Chondrocyte (in vitro differentiated cells): ENCODE measurements at regions not wholly inside any gene's neighbourhood (a gene's known extent, or its start where the extent isn't known, plus 50 kb on each side); places are given as distances from the start of the nearest gene placed in this dataset.
"Not testable (repeated sequence)": the region's sequence is repeated elsewhere in the genome, so short reads cannot be mapped to it uniquely, and the experiment has no call there.

Experiments used
- DNase-seq: peaks from one replicate; pipeline ENCODE4 v3.0.0; 2021; ENCODE audit warnings: mixed read lengths, low spot score
- H3K27ac Mint-ChIP-seq: one replicate; pipeline ENCODE4 v1.8.0; 2021; ENCODE audit warnings: mild to moderate bottlenecking, moderate library complexity, mixed read lengths; ENCODE audit not compliant: unreplicated experiment
- H3K27me3 Mint-ChIP-seq: 2 replicates; pipeline ENCODE4 v1.8.0; 2021; ENCODE audit warnings: low read depth, mixed read lengths
- H3K36me3 Mint-ChIP-seq: 2 replicates; pipeline ENCODE4 v1.8.0; 2021; ENCODE audit warnings: low read depth, mixed read lengths
- H3K4me1 Mint-ChIP-seq: 2 replicates; pipeline ENCODE4 v1.8.0; 2021; ENCODE audit warnings: low read depth, mild to moderate bottlenecking, mixed read lengths
- H3K4me3 Mint-ChIP-seq: one replicate; pipeline ENCODE4 v1.8.0; 2021; ENCODE audit warnings: mild to moderate bottlenecking, moderate library complexity, mixed read lengths; ENCODE audit not compliant: unreplicated experiment
- H3K9me3 Mint-ChIP-seq: 2 replicates; pipeline ENCODE4 v1.8.0; 2021; ENCODE audit warnings: low read depth, mixed read lengths
- TF ChIP-seq, protein P1 (sequence below): fragments of 200-600 bp; sonication (generic); IDR thresholded peaks from 2 replicates; pipeline ENCODE4 v1.5.0; 2021; ENCODE audit warnings: antibody characterized with exemption, mild to moderate bottlenecking, moderate library complexity

DNA sequence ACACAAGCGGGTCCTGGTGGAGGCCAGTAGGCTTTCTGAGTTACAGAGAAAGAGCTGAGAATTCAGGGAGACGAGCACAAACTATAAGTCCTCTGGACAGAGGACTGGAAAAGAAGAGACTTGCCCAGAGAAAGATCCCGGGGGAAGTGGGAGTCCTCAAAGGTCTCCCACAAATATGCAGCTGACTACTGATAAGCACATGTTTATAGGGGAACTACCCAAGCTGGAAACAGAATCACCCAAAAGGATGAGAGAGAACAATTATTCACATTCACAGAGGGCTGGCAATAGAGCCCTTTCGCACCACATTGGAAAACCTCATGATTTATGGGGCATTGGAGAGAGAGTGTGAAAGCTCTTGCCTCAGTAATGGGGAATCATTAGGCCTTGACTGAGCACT, 337.6 kb downstream of the IRS1 start:
- Mint-ChIP-seq H3K9me3 (peaks cover 16% of the 10 kb centered on the region), H3K4me3 (no peak overlapping the region), H3K27me3 (no peaks in the 10 kb centered on the region), H3K4me1 (no peaks in the 10 kb centered on the region), H3K27ac (no peak overlapping the region), H3K36me3 (peaks cover 2% of the 10 kb centered on the region)
- TF ChIP-seq, protein P1, sequence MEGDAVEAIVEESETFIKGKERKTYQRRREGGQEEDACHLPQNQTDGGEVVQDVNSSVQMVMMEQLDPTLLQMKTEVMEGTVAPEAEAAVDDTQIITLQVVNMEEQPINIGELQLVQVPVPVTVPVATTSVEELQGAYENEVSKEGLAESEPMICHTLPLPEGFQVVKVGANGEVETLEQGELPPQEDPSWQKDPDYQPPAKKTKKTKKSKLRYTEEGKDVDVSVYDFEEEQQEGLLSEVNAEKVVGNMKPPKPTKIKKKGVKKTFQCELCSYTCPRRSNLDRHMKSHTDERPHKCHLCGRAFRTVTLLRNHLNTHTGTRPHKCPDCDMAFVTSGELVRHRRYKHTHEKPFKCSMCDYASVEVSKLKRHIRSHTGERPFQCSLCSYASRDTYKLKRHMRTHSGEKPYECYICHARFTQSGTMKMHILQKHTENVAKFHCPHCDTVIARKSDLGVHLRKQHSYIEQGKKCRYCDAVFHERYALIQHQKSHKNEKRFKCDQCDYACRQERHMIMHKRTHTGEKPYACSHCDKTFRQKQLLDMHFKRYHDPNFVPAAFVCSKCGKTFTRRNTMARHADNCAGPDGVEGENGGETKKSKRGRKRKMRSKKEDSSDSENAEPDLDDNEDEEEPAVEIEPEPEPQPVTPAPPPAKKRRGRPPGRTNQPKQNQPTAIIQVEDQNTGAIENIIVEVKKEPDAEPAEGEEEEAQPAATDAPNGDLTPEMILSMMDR = no peak
- no peak for DNase-seq

DNA sequence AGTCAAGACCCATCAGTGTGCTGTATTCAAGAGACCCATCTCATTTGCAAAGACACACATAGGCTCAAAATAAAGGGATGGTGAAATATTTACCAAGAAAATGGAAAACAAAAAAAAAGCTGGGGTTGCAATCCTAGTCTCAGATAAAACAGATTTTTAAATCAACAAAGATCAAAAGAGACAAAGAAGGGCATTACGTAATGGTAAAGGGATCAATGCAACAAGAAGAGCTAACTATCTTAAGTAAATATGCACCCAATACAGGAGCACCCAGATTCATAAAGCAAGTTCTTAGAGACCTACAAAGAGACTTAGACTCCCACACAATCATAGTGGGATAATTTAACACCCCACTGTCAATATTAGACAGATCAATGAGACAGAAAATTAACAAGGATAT, 343.5 kb downstream of the IRS1 start:
- H3K4me3 Mint-ChIP-seq, H3K4me1 Mint-ChIP-seq, H3K27me3 Mint-ChIP-seq, DNase-seq, H3K27ac Mint-ChIP-seq: not testable (repeated sequence)
- Mint-ChIP-seq H3K36me3 (peaks cover 16% of the 10 kb centered on the region), H3K9me3 (peaks cover 44% of the 10 kb centered on the region)

DNA sequence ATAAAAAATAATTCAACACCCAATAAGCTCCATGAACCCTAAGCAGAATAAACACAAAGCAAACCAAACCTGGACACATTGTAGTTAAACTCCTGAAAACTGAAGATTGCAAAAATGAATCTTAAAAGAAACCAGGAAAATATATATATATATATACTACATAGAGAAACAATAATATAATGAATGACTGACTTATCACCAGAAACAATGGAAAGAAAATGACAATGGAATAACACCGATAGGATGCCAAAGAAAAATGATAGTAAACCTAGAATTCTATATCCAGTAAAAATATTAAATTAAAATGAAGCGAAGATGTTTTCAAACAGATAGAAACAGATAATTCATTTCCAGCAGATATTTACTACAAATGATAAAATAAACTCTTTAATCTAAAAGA, 346.9 kb downstream of the IRS1 start:
- H3K4me1 Mint-ChIP-seq = peaks cover 2% of the 10 kb centered on the region
- H3K4me3 Mint-ChIP-seq = no peak overlapping the region
- H3K27me3 Mint-ChIP-seq = no peaks in the 10 kb centered on the region
- no peak for DNase-seq
- TF ChIP-seq, protein P1 = no peak
- H3K27ac Mint-ChIP-seq = no peak overlapping the region
- H3K36me3 Mint-ChIP-seq = peaks cover 16% of the 10 kb centered on the region
- peaks cover 47% of the 10 kb centered on the region for H3K9me3 Mint-ChIP-seq

DNA sequence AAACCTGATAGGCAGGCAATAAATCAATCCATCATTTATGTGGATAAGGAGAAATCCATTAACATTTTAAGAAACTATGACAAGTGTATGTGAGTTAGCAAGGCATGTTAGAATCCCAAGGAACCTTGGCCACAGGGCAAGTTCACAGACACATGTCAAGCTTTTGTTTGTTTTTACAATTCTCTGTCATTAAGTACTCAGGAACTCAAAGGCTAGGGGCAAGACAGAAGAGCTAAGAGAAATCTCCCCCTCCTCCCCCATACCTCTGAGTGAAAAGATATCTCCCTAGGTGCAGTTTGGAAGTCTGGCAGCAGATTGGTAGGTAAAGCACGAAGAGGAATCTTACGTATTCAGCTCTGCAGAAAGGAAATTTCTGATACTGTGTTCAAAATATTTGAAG, 348.1 kb downstream of the IRS1 start:
- TF ChIP-seq, protein P1 = no peak
- H3K4me1 Mint-ChIP-seq = peaks cover 15% of the 10 kb centered on the region
- no peak for DNase-seq
- no peaks in the 10 kb centered on the region for H3K27me3 Mint-ChIP-seq
- peaks cover 38% of the 10 kb centered on the region for H3K9me3 Mint-ChIP-seq
- H3K27ac Mint-ChIP-seq = no peak overlapping the region
- peaks cover 10% of the 10 kb centered on the region for H3K36me3 Mint-ChIP-seq
- no peak overlapping the region for H3K4me3 Mint-ChIP-seq

DNA sequence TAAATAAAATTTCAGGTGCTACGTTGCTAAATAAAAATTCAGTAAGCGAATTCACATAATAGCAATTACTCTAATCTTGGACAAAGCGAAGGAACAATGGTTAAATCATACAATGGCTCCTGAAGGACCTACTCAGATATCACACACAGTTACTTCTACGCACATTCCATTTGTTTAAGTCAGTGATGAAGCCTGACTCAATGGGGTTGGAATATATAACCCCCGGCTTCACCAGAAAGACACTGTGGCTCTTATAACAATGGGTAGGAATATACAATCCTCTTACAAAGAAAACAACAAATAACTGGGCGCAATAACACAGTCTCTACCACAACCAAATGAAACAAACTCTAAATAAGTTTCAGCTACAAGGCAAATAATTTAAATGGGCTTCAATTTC, 349.5 kb downstream of the IRS1 start:
- no peaks in the 10 kb centered on the region for H3K27me3 Mint-ChIP-seq
- peaks cover 21% of the 10 kb centered on the region for H3K4me1 Mint-ChIP-seq
- DNase-seq = no peak
- peaks cover 25% of the 10 kb centered on the region for H3K9me3 Mint-ChIP-seq
- no peak overlapping the region for H3K27ac Mint-ChIP-seq
- peaks cover 5% of the 10 kb centered on the region for H3K36me3 Mint-ChIP-seq
- H3K4me3 Mint-ChIP-seq = no peak overlapping the region
- TF ChIP-seq, protein P1 = no peak
